ENCODE measurements at regions not wholly inside any gene's neighbourhood (a gene's known extent, or its start where the extent isn't known, plus 50 kb on each side); places are given as distances from the start of the nearest gene placed in this dataset.

GRCh38 chr18:64337673-64338072 lies 188.8 kb upstream of the LINC00305 start:
- TF ChIP-seq CTCF (IDR thresholded peaks at IDR 0.05; ENCODE audit: low read depth, low read length) (no peak), MAX (IDR thresholded peaks at IDR 0.05; ENCODE audit: low read depth, low read length) (no peak), POLR2A (IDR thresholded peaks at IDR 0.05; ENCODE audit: extremely low read depth, insufficient read length) (no peak)
